ENCODE measurements at regions not wholly inside any gene's neighbourhood (a gene's known extent, or its start where the extent isn't known, plus 50 kb on each side); places are given as distances from the start of the nearest gene placed in this dataset.

GRCh38 chr14:27881646-27882045 is 884.9 kb upstream of the FOXG1 start:
- no peaks in the 10 kb centered on the region for H3K36me3 ChIP-seq (replicated peaks in 1 of 2; ENCODE audit: control extremely low read depth in 1 of 2, control insufficient read depth in 1 of 2, extremely low read depth in 1 of 2, insufficient read depth in 2 of 2, low read length in 1 of 2)
- no peak overlapping the region for H3K9ac ChIP-seq (ENCODE audit: low read length)
- no peak overlapping the region for H3K4me3 ChIP-seq (ENCODE audit: control extremely low read depth in 1 of 5, extremely low read depth in 1 of 5, insufficient read depth in 1 of 5, low read depth in 2 of 5, low read length in 4 of 5)
- peaks cover 3% of the 10 kb centered on the region for H3K9me3 Mint-ChIP-seq (ENCODE audit: insufficient read depth)
- H3K27ac Mint-ChIP-seq: no peak overlapping the region
- no peaks in the 10 kb centered on the region for H3K4me1 Mint-ChIP-seq
- no peak overlapping the region for H3K27ac ChIP-seq (ENCODE audit: low read length in 2 of 2)
- no peak overlapping the region for H3K4me3 Mint-ChIP-seq
- 40% methylated on average over 1 of the region's 4 CpGs for WGBS (ENCODE audit: insufficient coverage)
- H3K4me2 ChIP-seq (replicated peaks; ENCODE audit: low read depth, low read length, poor library complexity, severe bottlenecking): no peak overlapping the region
- no peaks in the 10 kb centered on the region for H3K4me1 ChIP-seq (ENCODE audit: control insufficient read depth in 2 of 2, insufficient read depth in 2 of 2, low read length in 2 of 2)
- no peak for ATAC-seq (ENCODE audit: low read depth)
- H3K9me3 ChIP-seq (ENCODE audit: control extremely low read depth in 1 of 3, control insufficient read depth in 2 of 3, insufficient read depth in 1 of 3, low read length in 2 of 3): peaks cover 0 to 1% (median 0%) of the 10 kb centered on the region in 3 donors
- no peaks in the 10 kb centered on the region for H3K27me3 ChIP-seq (replicated peaks in 1 of 4; ENCODE audit: control extremely low read depth in 1 of 4, control insufficient read depth in 3 of 4, insufficient read depth in 4 of 4, low read length in 3 of 4)
- POLR2A ChIA-PET: no interaction called here
- H3K27me3 Mint-ChIP-seq: no peaks in the 10 kb centered on the region
- H4K20me1 ChIP-seq (ENCODE audit: control insufficient read depth, insufficient read depth, low read length, poor library complexity, severe bottlenecking): no peaks in the 10 kb centered on the region
- H3K79me2 ChIP-seq (ENCODE audit: control insufficient read depth, insufficient read depth, low read length): no peaks in the 10 kb centered on the region
- CTCF ChIA-PET: no interaction called here
- no peak overlapping the region for H2AFZ ChIP-seq (ENCODE audit: insufficient read depth, low read depth, low read length, poor library complexity, severe bottlenecking)
- TF ChIP-seq CTCF (IDR thresholded peaks at IDR 0.05) (no peak), EZH2 (IDR thresholded peaks at IDR 0.05; ENCODE audit: borderline replicate concordance, insufficient read depth, low read depth, low read length, poor library complexity, severe bottlenecking) (no peak)
- DNase-seq: no peak
- intact Hi-C loops (cut with micrococcal nuclease): no loop called here

GRCh38 chr14:27886256-27886655 is 880.3 kb upstream of the FOXG1 start:
- no peak overlapping the region for H3K4me3 Mint-ChIP-seq
- Histone ChIP-seq H3K9ac (ENCODE audit: low read length) (no peak overlapping the region), H2AFZ (ENCODE audit: insufficient read depth, low read depth, low read length, poor library complexity, severe bottlenecking) (no peak overlapping the region), H3K79me2 (ENCODE audit: control insufficient read depth, insufficient read depth, low read length) (no peaks in the 10 kb centered on the region), H3K4me1 (ENCODE audit: control insufficient read depth in 2 of 2, insufficient read depth in 2 of 2, low read length in 2 of 2) (no peaks in the 10 kb centered on the region), H3K4me2 (replicated peaks; ENCODE audit: low read depth, low read length, poor library complexity, severe bottlenecking) (no peak overlapping the region), H3K9me3 (ENCODE audit: control extremely low read depth in 1 of 3, control insufficient read depth in 2 of 3, insufficient read depth in 1 of 3, low read length in 2 of 3) (no peaks in the 10 kb centered on the region), H3K4me3 (ENCODE audit: control extremely low read depth in 1 of 5, extremely low read depth in 1 of 5, insufficient read depth in 1 of 5, low read depth in 2 of 5, low read length in 4 of 5) (no peak overlapping the region), H3K36me3 (replicated peaks in 1 of 2; ENCODE audit: control extremely low read depth in 1 of 2, control insufficient read depth in 1 of 2, extremely low read depth in 1 of 2, insufficient read depth in 2 of 2, low read length in 1 of 2) (no peaks in the 10 kb centered on the region), H3K27ac (ENCODE audit: low read length in 2 of 2) (no peak overlapping the region), H4K20me1 (ENCODE audit: control insufficient read depth, insufficient read depth, low read length, poor library complexity, severe bottlenecking) (no peaks in the 10 kb centered on the region), H3K27me3 (replicated peaks in 1 of 4; ENCODE audit: control extremely low read depth in 1 of 4, control insufficient read depth in 3 of 4, insufficient read depth in 4 of 4, low read length in 3 of 4) (no peaks in the 10 kb centered on the region)
- no peak for DNase-seq
- intact Hi-C loops (cut with micrococcal nuclease): no loop called here
- peaks cover 2% of the 10 kb centered on the region for H3K9me3 Mint-ChIP-seq (ENCODE audit: insufficient read depth)
- WGBS (ENCODE audit: insufficient coverage): no CpG with 5 or more reads among the region's 1 CpG
- no peak overlapping the region for H3K27ac Mint-ChIP-seq
- no peak for TF ChIP-seq CTCF (IDR thresholded peaks at IDR 0.05)
- TF ChIP-seq EZH2 (IDR thresholded peaks at IDR 0.05; ENCODE audit: borderline replicate concordance, insufficient read depth, low read depth, low read length, poor library complexity, severe bottlenecking): no peak
- CTCF ChIA-PET: no interaction called here
- H3K27me3 Mint-ChIP-seq: no peaks in the 10 kb centered on the region
- ATAC-seq (ENCODE audit: low read depth): no peak
- POLR2A ChIA-PET: no interaction called here
- no peaks in the 10 kb centered on the region for H3K4me1 Mint-ChIP-seq
